Esophagus muscularis mucosa (tissue), 4 donors: ENCODE measurements at regions not wholly inside any gene's neighbourhood (a gene's known extent, or its start where the extent isn't known, plus 50 kb on each side); places are given as distances from the start of the nearest gene placed in this dataset.

Source experiments
- DNase-seq: peaks from one replicate; pipeline ENCODE4 v3.0.0-alpha.2; 2017; ENCODE audit errors: extremely low spot score
- H3K27ac ChIP-seq, 4 donors: fragments of 200-600 bp; sonication (generic); replicated peaks in 1 of 4; 1 replicate in 3 of 4; 2 replicates in 1 of 4; pipeline ENCODE4 v1.5.1; 2016 to 2019; ENCODE audit warnings: mild to moderate bottlenecking in 1 of 4
- H3K27me3 ChIP-seq, 4 donors: fragments of 200-600 bp; sonication (generic); one replicate each; pipeline versions ENCODE4 v1.5.1 to v1.6.0; 2016 to 2019
- H3K36me3 ChIP-seq, 4 donors: fragments of 200-600 bp; sonication (generic); one replicate each; pipeline ENCODE4 v1.5.1; 2016 to 2019
- H3K4me1 ChIP-seq, 4 donors: fragments of 200-600 bp; sonication (generic); one replicate each; pipeline ENCODE4 v1.5.1; 2016 to 2019
- H3K4me3 ChIP-seq, 4 donors: fragments of 200-600 bp; sonication (generic); 1 replicate in 2 of 4; 2 replicates in 2 of 4; pipeline ENCODE4 v1.5.1; 2016 to 2019; ENCODE audit warnings: mild to moderate bottlenecking in 4 of 4, moderate library complexity in 1 of 4
- H3K9me3 ChIP-seq, 4 donors: fragments of 200-600 bp; sonication (generic); 1 replicate in 3 of 4; 2 replicates in 1 of 4; pipeline ENCODE4 v1.5.1; 2016 to 2019
- CTCF ChIP-seq, 3 experiments: fragments of 200-600 bp in 2 of 3; fragments of 450-650 bp in 1 of 3; sonication (generic) in 2 of 3; IDR thresholded peaks; one replicate each; pipeline ENCODE4 v1.5.1; 2017 to 2019; ENCODE audit warnings: antibody characterized with exemption in 3 of 3, mild to moderate bottlenecking in 2 of 3, moderate library complexity in 1 of 3
- EP300 ChIP-seq: sonication (generic); formaldehyde crosslinking; IDR thresholded peaks from one replicate; pipeline ENCODE4 v1.6.1; 2017; ENCODE audit warnings: antibody characterized with exemption
- POLR2A ChIP-seq: fragments of 450-650 bp; IDR thresholded peaks from one replicate; pipeline ENCODE4 v1.6.1; 2017; ENCODE audit warnings: antibody characterized with exemption, moderate library complexity, mild to moderate bottlenecking, low read depth
- POLR2AphosphoS5 ChIP-seq, 2 donors: sonication (generic); formaldehyde crosslinking; IDR thresholded peaks; one replicate each; pipeline ENCODE4 v1.6.1; 2017; ENCODE audit warnings: antibody characterized with exemption in 2 of 2
- WGBS: methylation state at CpG from one replicate; pipeline ENCODE4 v1.1.5; 2018; 5-methylcytosine and 5-hydroxymethylcytosine counted together
- intact Hi-C: fragments of 100-400 bp; cut with DNase I; formaldehyde crosslinking; loops from one replicate; pipeline ENCODE4 v1.15.1; 2023

DNA sequence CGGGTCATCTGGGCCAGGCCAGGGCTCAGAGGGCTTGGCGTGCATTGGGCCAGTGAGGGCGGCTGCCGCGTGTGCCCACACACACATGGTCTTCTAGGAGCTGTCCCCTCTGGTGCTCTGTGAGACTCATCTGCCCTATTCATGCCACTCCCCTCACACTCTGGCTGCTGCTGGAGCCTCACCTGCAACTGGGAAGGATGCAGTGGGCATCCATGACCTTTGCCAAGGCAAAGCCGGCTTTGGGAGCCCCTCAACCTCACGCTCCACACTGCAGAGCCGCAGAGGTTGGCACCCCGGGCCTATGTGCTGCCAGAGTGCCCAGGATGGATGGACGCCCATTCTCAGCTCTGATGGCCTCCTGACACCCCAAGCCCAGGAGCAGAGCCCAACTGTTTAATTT lies 330.2 kb upstream of the SALL3 start:
- intact Hi-C loops, result no loop called here
- H3K27ac ChIP-seq, result no peak overlapping the region
- no peak for DNase-seq
- no peaks in the 10 kb centered on the region for H3K36me3 ChIP-seq
- TF ChIP-seq CTCF (IDR thresholded peaks at IDR 0.05) (no peak), POLR2AphosphoS5 (IDR thresholded peaks at IDR 0.05) (no peak), POLR2A (no peak), EP300 (no peak)
- H3K4me1 ChIP-seq, result no peaks in the 10 kb centered on the region
- no peaks in the 10 kb centered on the region for H3K27me3 ChIP-seq
- peaks cover 0 to 17% (median 4%) of the 10 kb centered on the region in 4 donors for H3K9me3 ChIP-seq
- WGBS, result 71% methylated on average over 10 of the region's 10 CpGs
- H3K4me3 ChIP-seq, result no peak overlapping the region

DNA sequence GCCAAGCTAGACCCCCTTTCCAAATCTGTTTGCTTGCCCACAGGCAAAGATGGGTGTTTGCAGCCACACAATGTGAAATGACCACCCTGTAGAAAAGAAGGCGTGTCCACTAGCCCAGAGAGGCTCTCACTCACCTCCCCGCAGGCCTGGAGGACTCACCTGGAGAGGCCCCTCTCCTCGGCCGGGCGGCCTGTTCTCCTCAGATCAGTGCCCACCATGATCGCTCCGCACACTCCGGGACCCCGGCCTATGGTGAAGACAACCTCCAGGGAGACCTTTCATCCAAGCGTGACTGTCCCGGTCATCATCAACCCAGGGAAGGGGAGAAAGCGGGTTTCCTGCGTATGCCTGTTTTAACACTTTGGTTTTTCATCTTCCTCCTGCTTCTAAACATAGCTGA lies 328.7 kb upstream of the SALL3 start:
- no peak for DNase-seq

DNA sequence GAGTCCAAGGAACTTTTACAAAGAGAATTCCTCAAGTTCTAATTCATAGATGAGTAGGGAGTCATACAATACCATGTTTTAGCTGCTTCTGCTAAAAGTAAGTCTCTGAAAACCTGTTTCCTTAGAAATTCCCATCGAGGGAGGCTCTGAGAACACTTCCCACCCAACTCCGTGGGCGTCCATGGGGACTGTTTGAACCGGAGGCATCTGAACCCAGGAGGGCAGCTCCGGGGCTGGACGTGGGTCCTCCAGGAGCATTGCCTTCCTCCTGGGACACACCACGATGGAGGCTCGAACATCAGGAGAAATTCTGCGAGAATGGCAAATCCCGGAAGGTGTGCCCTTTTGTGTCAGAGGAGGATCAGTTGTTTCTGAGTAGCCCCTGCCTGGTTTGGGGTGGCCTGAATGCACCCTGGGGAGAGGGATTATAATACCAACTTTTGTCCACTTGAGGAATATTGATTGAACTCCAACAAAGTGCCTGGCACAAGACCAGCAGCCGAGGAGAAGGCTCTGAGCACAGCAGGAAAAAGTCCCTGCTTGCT lies 327.5 kb upstream of the SALL3 start:
- 90% methylated on average over 10 of the region's 11 CpGs for WGBS
- intact Hi-C loops, result no loop called here
- H3K27me3 ChIP-seq, result no peaks in the 10 kb centered on the region
- H3K36me3 ChIP-seq, result no peaks in the 10 kb centered on the region
- peaks cover 0 to 17% (median 4%) of the 10 kb centered on the region in 4 donors for H3K9me3 ChIP-seq
- no peaks in the 10 kb centered on the region for H3K4me1 ChIP-seq
- TF ChIP-seq CTCF (IDR thresholded peaks at IDR 0.05), result no peak
- no peak for TF ChIP-seq POLR2A
- TF ChIP-seq EP300, result no peak
- no peak for TF ChIP-seq POLR2AphosphoS5 (IDR thresholded peaks at IDR 0.05)
- no peak overlapping the region for H3K4me3 ChIP-seq
- DNase-seq, result no peak
- H3K27ac ChIP-seq, result no peak overlapping the region

More for the DNA sequence above, 328.7 kb upstream of the SALL3 start:
- Histone ChIP-seq H3K27me3 (no peaks in the 10 kb centered on the region), H3K36me3 (no peaks in the 10 kb centered on the region), H3K9me3 (peaks cover 0 to 17% (median 4%) of the 10 kb centered on the region in 4 donors), H3K4me1 (no peaks in the 10 kb centered on the region), H3K27ac (no peak overlapping the region), H3K4me3 (no peak overlapping the region)
- 96% methylated on average over 12 of the region's 13 CpGs for WGBS
- intact Hi-C loops, result no loop called here
- TF ChIP-seq CTCF (IDR thresholded peaks at IDR 0.05), result no peak
- no peak for TF ChIP-seq POLR2A
- TF ChIP-seq POLR2AphosphoS5 (IDR thresholded peaks at IDR 0.05), result no peak
- no peak for TF ChIP-seq EP300

DNA sequence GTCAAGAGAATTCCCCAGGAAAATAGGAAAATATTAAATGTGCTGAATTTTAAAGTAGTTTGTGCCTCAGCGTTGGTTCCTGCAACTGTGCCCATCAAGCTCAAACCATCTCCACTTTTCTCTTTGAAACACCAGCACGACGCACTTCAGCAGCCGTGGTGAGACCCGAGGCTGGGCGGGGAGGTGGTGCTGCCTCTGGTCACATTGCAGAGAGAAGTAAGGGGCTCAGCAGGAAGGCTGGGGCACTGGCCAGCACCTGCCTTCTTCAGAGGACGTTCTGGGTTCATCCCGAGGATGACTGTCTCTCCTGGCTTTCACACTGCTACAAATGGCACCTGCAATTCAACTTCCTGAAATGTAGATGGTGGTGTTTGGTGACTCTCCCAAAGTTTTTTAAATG lies 323.7 kb upstream of the SALL3 start:
- intact Hi-C loops, result no loop called here
- no peak for DNase-seq
- peaks cover 0 to 20% (median 0%) of the 10 kb centered on the region in 4 donors for H3K27me3 ChIP-seq
- WGBS, result 90% methylated on average over 8 of the region's 8 CpGs
- H3K4me3 ChIP-seq, result no peak overlapping the region
- H3K9me3 ChIP-seq, result peaks cover 0 to 17% (median 4%) of the 10 kb centered on the region in 4 donors
- TF ChIP-seq POLR2AphosphoS5 (IDR thresholded peaks at IDR 0.05), result no peak
- no peak for TF ChIP-seq POLR2A
- TF ChIP-seq EP300, result no peak
- TF ChIP-seq CTCF (IDR thresholded peaks at IDR 0.05), result no peak
- no peak overlapping the region for H3K27ac ChIP-seq
- H3K4me1 ChIP-seq, result no peaks in the 10 kb centered on the region
- H3K36me3 ChIP-seq, result no peaks in the 10 kb centered on the region
